Activated CD4-positive, alpha-beta memory T cell treated with anti-CD3 and anti-CD28 coated beads for 36 hours (primary cell): ENCODE measurements at regions not wholly inside any gene's neighbourhood (a gene's known extent, or its start where the extent isn't known, plus 50 kb on each side); places are given as distances from the start of the nearest gene placed in this dataset.
"Not testable (repeated sequence)": the region's sequence is repeated elsewhere in the genome, so short reads cannot be mapped to it uniquely, and the experiment has no call there.

ENCODE experiments used
- CTCF ChIA-PET: fragments of 350-600 bp; sonication (Branson Sonifier 250); formaldehyde crosslinking; loops from one replicate; lab custom pipeline; 2021; ENCODE audit warnings: antibody characterized with exemption, inconsistent platforms; lab: Charles Lee
- POLR2A ChIA-PET: fragments of 350-600 bp; sonication (Branson Sonifier 250); formaldehyde crosslinking; loops from one replicate; lab custom pipeline; 2021; ENCODE audit warnings: antibody characterized with exemption; lab: Charles Lee
- DNase-seq: peaks from one replicate; pipeline ENCODE4 v3.0.0-alpha.2; 2020
- H3K27ac Mint-ChIP-seq: one replicate; pipeline ENCODE4 v1.8.0; 2021; ENCODE audit warnings: mixed read lengths
- H3K27me3 Mint-ChIP-seq: one replicate; pipeline ENCODE4 v1.8.0; 2021; ENCODE audit warnings: mixed read lengths
- H3K36me3 Mint-ChIP-seq: one replicate; pipeline ENCODE4 v1.8.0; 2021; ENCODE audit warnings: mixed read lengths
- H3K4me1 Mint-ChIP-seq: one replicate; pipeline ENCODE4 v1.8.0; 2021; ENCODE audit warnings: low read depth, mixed read lengths
- H3K4me3 Mint-ChIP-seq: one replicate; pipeline ENCODE4 v1.8.0; 2021; ENCODE audit warnings: mild to moderate bottlenecking, mixed read lengths
- H3K9me3 Mint-ChIP-seq: one replicate; pipeline ENCODE4 v1.8.0; 2021; ENCODE audit warnings: mixed read lengths
- intact Hi-C: fragments of 100-400 bp; cut with micrococcal nuclease; formaldehyde crosslinking; loops from one replicate; pipeline ENCODE4 v1.15.1; 2023

DNA sequence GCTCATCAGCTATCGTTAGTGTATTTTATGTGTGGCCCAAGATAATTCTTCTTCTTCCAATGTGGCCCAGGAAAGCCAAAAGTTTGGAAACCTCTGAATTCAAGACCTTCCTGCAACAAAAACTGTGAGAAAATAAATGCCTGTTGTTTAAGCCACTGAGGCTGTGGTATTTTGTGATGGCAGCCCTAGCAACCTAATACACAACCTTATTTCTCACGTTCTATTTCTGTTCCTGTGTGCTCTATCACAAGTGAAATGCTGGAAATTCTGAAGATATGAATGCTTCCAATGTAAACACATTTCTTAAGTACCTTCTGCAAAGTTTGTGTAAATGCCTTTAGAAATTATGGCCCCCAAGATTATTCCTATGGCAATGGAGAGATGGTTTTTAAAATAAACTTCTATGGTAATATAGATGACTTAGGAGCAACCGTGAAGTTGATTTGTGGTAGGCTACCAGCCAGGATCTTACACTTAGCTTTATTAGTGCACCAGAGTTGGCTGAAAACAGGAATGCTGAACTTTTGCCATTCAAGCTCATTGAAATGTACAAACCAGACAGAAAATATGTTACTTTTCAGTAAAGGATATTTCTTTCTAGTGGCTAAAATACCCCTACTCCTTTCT lies 148.0 kb downstream of the USP46 start:
- no peaks in the 10 kb centered on the region for H3K36me3 Mint-ChIP-seq
- no peak for DNase-seq
- ChIA-PET POLR2A (no interaction called here), CTCF (no interaction called here)
- intact Hi-C loops: no loop called here
- no peak overlapping the region for H3K27ac Mint-ChIP-seq
- no peaks in the 10 kb centered on the region for H3K4me1 Mint-ChIP-seq
- no peak overlapping the region for H3K4me3 Mint-ChIP-seq
- peaks cover 7% of the 10 kb centered on the region for H3K27me3 Mint-ChIP-seq
- H3K9me3 Mint-ChIP-seq: peaks cover 5% of the 10 kb centered on the region

DNA sequence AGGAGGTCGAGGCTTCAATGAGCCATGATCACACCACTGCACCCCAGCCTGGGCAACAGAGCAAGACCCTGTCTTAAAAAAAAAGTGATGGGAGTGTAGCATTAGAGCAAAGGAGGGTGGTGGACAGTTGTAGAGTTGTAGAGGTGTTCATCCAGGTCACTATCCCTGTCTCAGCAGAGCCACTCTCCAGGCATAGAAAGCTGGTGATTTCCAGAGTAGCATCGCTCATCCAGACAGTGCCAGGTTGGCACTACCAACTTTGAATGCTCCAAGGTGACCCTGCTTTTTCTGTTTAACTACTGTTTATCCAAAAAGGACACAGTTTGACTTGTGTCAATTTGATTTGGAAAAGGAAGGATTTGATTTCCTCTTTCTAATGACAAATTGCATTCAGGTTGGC lies 147.3 kb downstream of the USP46 start:
- DNase-seq: no peak
- ChIA-PET POLR2A (no interaction called here), CTCF (no interaction called here)
- Mint-ChIP-seq H3K27ac (no peak overlapping the region), H3K9me3 (peaks cover 5% of the 10 kb centered on the region), H3K4me1 (no peaks in the 10 kb centered on the region), H3K4me3 (no peak overlapping the region), H3K27me3 (peaks cover 10% of the 10 kb centered on the region), H3K36me3 (no peaks in the 10 kb centered on the region)
- intact Hi-C loops: no loop called here

DNA sequence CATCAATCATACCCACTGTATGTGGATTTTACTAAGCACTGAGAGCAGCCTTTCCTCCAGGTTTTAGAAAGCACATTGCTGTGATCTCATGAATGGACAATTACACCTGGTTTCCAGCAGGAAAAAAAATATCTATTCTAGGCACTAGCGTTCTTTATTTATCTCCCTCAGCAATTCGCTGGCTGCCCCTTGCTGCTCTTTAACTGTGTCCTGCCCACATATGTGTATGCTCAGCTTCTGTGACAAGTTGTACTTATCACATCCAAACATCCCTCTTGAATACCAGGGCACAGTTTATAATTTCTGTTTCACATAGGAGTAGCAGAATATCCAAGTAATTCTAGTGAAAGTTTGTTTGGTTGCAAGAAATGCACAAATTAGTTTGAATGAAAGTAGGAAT lies 146.8 kb downstream of the USP46 start:
- intact Hi-C loops: no loop called here
- Mint-ChIP-seq H3K4me1 (no peaks in the 10 kb centered on the region), H3K4me3 (no peak overlapping the region), H3K27ac (no peak overlapping the region), H3K9me3 (peaks cover 5% of the 10 kb centered on the region), H3K36me3 (no peaks in the 10 kb centered on the region), H3K27me3 (peaks cover 6% of the 10 kb centered on the region)
- CTCF ChIA-PET: no interaction called here
- POLR2A ChIA-PET: no interaction called here
- DNase-seq: no peak

DNA sequence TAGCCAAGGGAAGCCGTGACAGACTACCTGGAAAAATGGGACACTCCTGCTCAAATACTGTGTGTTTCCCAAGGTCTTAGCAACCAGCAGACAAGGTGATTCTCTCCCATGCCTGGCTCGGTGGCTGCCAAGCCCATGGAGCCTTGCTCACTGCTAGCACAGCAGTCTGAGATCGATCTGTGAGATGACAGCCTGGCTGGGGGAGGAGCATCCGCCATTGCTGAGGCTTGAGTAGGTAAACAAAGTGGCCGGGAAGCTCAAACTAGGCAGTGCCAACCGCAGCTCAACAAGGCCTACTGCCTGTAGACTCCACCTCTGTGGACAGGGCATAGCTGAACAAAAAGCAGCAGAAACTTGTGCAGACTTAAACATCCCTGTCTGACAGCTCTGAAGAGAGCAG lies 137.0 kb downstream of the USP46 start:
- CTCF ChIA-PET: interaction anchor here (0.8 kb wide), 1 partner anchor 24 kb away, joined by 3 read pairs; no protein-coding TSS in a partner anchor
- H3K4me1 Mint-ChIP-seq, DNase-seq, intact Hi-C loops, H3K36me3 Mint-ChIP-seq, H3K4me3 Mint-ChIP-seq, POLR2A ChIA-PET, H3K27ac Mint-ChIP-seq, H3K9me3 Mint-ChIP-seq: not testable (repeated sequence)
- H3K27me3 Mint-ChIP-seq: peaks cover 17% of the 10 kb centered on the region

DNA sequence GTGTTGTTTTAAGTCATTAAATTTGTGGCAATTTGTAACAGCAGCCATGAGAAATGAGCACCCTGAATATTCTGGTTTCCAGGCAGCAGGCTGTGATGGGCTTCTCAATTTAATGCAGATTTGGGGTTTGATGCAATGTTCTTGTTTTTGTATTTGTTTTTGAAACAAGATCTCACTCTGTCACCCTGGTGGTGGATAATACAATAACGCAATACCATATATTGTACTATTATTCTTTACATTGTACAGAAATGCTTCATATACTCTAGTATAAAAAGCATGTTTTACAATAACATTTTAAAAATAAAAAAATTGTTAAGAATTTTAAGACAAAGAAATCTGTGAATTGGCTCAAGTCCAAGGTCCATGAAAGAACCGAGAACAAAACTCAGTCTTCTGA lies 129.1 kb downstream of the USP46 start:
- H3K4me1 Mint-ChIP-seq: no peaks in the 10 kb centered on the region
- POLR2A ChIA-PET: no interaction called here
- H3K4me3 Mint-ChIP-seq: no peak overlapping the region
- intact Hi-C loops: no loop called here
- H3K27me3 Mint-ChIP-seq: no peaks in the 10 kb centered on the region
- CTCF ChIA-PET: no interaction called here
- H3K36me3 Mint-ChIP-seq: peaks cover 1% of the 10 kb centered on the region
- H3K27ac Mint-ChIP-seq: no peak overlapping the region
- DNase-seq: no peak
- H3K9me3 Mint-ChIP-seq: peaks cover 7% of the 10 kb centered on the region

DNA sequence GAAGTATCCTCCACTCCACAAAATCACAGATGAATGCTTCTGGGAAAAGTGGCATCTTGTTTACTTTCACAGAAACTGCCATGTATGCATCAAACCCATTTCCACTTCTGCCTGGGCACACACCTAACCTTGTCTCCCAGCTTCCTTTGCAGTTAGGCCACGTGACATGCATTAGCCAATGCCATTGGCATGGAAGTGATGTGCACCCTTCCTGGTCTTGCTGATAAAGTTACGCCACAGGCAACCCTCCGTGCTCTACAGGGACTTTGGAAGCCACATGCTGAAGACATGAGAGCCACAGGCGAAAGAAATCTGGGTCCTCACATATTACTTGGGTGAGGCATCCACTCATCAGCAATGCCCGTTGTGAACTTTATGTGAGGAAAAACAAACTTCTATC lies 123.3 kb downstream of the USP46 start:
- Mint-ChIP-seq H3K27me3 (no peaks in the 10 kb centered on the region), H3K36me3 (peaks cover 1% of the 10 kb centered on the region), H3K27ac (no peak overlapping the region), H3K4me3 (no peak overlapping the region), H3K9me3 (no peaks in the 10 kb centered on the region), H3K4me1 (no peaks in the 10 kb centered on the region)
- ChIA-PET POLR2A (no interaction called here), CTCF (no interaction called here)
- no peak for DNase-seq
- intact Hi-C loops: no loop called here
